ENCODE measurements at regions not wholly inside any gene's neighbourhood (a gene's known extent, or its start where the extent isn't known, plus 50 kb on each side); places are given as distances from the start of the nearest gene placed in this dataset.

DNA sequence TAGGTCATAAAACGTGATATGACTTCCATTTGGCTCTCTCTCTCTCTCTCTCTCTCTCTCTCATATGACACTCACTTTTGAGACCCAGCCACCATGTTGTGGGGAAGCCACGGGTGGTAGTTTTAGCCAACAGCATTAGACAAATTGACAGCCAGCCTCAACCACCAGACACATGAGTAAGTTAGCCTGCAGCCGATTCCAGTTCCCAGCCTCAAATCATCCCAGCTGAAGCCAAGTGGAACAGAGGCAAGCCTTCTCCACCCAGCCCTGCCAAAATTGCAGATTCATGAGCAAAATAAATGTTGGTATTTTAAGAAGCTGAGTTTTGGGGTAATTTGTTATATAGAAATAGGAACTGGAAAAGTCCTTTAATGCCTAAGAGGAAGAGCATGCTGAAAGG lies 98.0 kb upstream of the DNAH14 start:
- TF ChIP-seq USF2 (IDR thresholded peaks at IDR 0.05; ENCODE audit: low read depth, low read length), result no peak
- TF ChIP-seq RAD21 (IDR thresholded peaks at IDR 0.05; ENCODE audit: low read length), result no peak
- no peak for TF ChIP-seq BHLHE40 (IDR thresholded peaks at IDR 0.05; ENCODE audit: low read depth, low read length)
- no peak for TF ChIP-seq NFE2L2 (IDR thresholded peaks at IDR 0.05; ENCODE audit: low read depth, low read length)
- TF ChIP-seq MAFK (IDR thresholded peaks at IDR 0.05; ENCODE audit: low read depth, low read length), result no peak
- TF ChIP-seq CEBPB (IDR thresholded peaks at IDR 0.05; ENCODE audit: low read depth, low read length), result no peak
- TF ChIP-seq ELK1 (IDR thresholded peaks at IDR 0.05; ENCODE audit: borderline replicate concordance, low read depth, low read length), result no peak
- TF ChIP-seq RCOR1 (IDR thresholded peaks at IDR 0.05; ENCODE audit: insufficient replicate concordance, low read length), result no peak
- no peak for TF ChIP-seq MXI1 (IDR thresholded peaks at IDR 0.05; ENCODE audit: borderline replicate concordance, low read depth, low read length)
- no peak for TF ChIP-seq SMC3 (IDR thresholded peaks at IDR 0.05; ENCODE audit: low read depth, low read length)
- TF ChIP-seq CHD1 (IDR thresholded peaks at IDR 0.05; ENCODE audit: low read depth, low read length), result no peak
- TF ChIP-seq POLR2A (IDR thresholded peaks at IDR 0.05; ENCODE audit: low read depth, low read length), result no peak
- TF ChIP-seq FOS (IDR thresholded peaks at IDR 0.05; ENCODE audit: low read depth, low read length), result no peak
- TF ChIP-seq RFX5 (IDR thresholded peaks at IDR 0.05; ENCODE audit: low read depth, low read length), result no peak
- TF ChIP-seq, protein P1, sequence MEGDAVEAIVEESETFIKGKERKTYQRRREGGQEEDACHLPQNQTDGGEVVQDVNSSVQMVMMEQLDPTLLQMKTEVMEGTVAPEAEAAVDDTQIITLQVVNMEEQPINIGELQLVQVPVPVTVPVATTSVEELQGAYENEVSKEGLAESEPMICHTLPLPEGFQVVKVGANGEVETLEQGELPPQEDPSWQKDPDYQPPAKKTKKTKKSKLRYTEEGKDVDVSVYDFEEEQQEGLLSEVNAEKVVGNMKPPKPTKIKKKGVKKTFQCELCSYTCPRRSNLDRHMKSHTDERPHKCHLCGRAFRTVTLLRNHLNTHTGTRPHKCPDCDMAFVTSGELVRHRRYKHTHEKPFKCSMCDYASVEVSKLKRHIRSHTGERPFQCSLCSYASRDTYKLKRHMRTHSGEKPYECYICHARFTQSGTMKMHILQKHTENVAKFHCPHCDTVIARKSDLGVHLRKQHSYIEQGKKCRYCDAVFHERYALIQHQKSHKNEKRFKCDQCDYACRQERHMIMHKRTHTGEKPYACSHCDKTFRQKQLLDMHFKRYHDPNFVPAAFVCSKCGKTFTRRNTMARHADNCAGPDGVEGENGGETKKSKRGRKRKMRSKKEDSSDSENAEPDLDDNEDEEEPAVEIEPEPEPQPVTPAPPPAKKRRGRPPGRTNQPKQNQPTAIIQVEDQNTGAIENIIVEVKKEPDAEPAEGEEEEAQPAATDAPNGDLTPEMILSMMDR (conservative IDR thresholded peaks at IDR 0.05; ENCODE audit: low read depth, low read length), result no peak
- no peak for TF ChIP-seq MAZ (IDR thresholded peaks at IDR 0.05; ENCODE audit: borderline replicate concordance, low read depth, low read length)
- ATAC-seq (ENCODE audit: low read depth) (no peak), DNase-seq (no peak)
- no peaks in the 10 kb centered on the region for H3K4me1 ChIP-seq (ENCODE audit: control insufficient read depth, insufficient read depth, low read length)
- no peak overlapping the region for H2BK15ac ChIP-seq (ENCODE audit: low read depth, low read length)
- no peak overlapping the region for H3K4me2 ChIP-seq (ENCODE audit: low read depth, low read length)
- no peak overlapping the region for H2AK5ac ChIP-seq (ENCODE audit: low read depth, low read length)
- no peak overlapping the region for H2BK120ac ChIP-seq (ENCODE audit: low read depth, low read length)
- H3K23ac ChIP-seq (ENCODE audit: low read depth, low read length), result no peak overlapping the region
- no peaks in the 10 kb centered on the region for H3K36me3 ChIP-seq (ENCODE audit: control insufficient read depth, insufficient read depth, low read length)
- no TSS peak for BruUV-seq (replicated peaks)
- no peaks in the 10 kb centered on the region for H3K9me1 ChIP-seq (ENCODE audit: insufficient read depth, low read length)
- WGBS, 2 experiments (ENCODE audit: extremely low coverage in 2 of 2, insufficient read length in 1 of 2), result no CpG with 5 or more reads among the region's 3 CpGs
- no peak overlapping the region for H2BK5ac ChIP-seq (ENCODE audit: low read depth, low read length, poor library complexity, severe bottlenecking)
- H3K27ac ChIP-seq (ENCODE audit: insufficient read depth, low read length), result no peak overlapping the region
- H3K79me1 ChIP-seq (ENCODE audit: low read depth in 1 of 2, low read length in 2 of 2), result no peaks in the 10 kb centered on the region
- no peak overlapping the region for H3K4me3 ChIP-seq (ENCODE audit: insufficient read depth, low read depth, low read length)
- H2BK20ac ChIP-seq (ENCODE audit: low read depth, low read length), result no peak overlapping the region
- H3K9ac ChIP-seq (ENCODE audit: low read depth, low read length), result no peak overlapping the region
- H4K91ac ChIP-seq (ENCODE audit: insufficient read depth, low read depth, low read length), result no peak overlapping the region
- no peak overlapping the region for H3K18ac ChIP-seq (ENCODE audit: low read depth, low read length)
- H3K27me3 ChIP-seq (ENCODE audit: control insufficient read depth, insufficient read depth, low read length), result peaks cover 6% of the 10 kb centered on the region
- no peak overlapping the region for H3K14ac ChIP-seq (replicated peaks; ENCODE audit: low read depth, low read length)
- CTCF ChIA-PET, result no interaction called here
- H4K5ac ChIP-seq (ENCODE audit: low read depth, low read length), result no peak overlapping the region
- H2AK9ac ChIP-seq (replicated peaks; ENCODE audit: low read depth, low read length, poor library complexity), result no peak overlapping the region
- POLR2A ChIA-PET (ENCODE audit: unreplicated experiment), result no interaction called here
- no peak overlapping the region for H2AFZ ChIP-seq (replicated peaks; ENCODE audit: low read length, poor library complexity)
- in situ Hi-C loops (cut with MboI; ENCODE audit: low sequenced_read_pairs), result no loop called here
- no peak overlapping the region for H3K4ac ChIP-seq (ENCODE audit: low read depth, low read length)
- H3K9me3 ChIP-seq (ENCODE audit: control insufficient read depth, insufficient read depth, low read length), result peaks cover 4% of the 10 kb centered on the region; the same call in 1 of the 2 replicates
- H4K20me1 ChIP-seq (ENCODE audit: insufficient read depth, low read length), result no peaks in the 10 kb centered on the region
- H3K56ac ChIP-seq (ENCODE audit: extremely low read depth, insufficient read depth, low read length), result no peak overlapping the region
- intact Hi-C loops (cut with micrococcal nuclease), result no loop called here
- H4K8ac ChIP-seq (ENCODE audit: low read depth in 2 of 2, low read length in 2 of 2), result no peak overlapping the region
- dilution Hi-C loops (cut with HindIII; ENCODE audit: low sequenced_read_pairs, unreplicated experiment), result no loop called here

Measured in IMR-90 (cell line).